ENCODE measurements at regions not wholly inside any gene's neighbourhood (a gene's known extent, or its start where the extent isn't known, plus 50 kb on each side); places are given as distances from the start of the nearest gene placed in this dataset.
"Not testable (repeated sequence)": the region's sequence is repeated elsewhere in the genome, so short reads cannot be mapped to it uniquely, and the experiment has no call there.

DNA sequence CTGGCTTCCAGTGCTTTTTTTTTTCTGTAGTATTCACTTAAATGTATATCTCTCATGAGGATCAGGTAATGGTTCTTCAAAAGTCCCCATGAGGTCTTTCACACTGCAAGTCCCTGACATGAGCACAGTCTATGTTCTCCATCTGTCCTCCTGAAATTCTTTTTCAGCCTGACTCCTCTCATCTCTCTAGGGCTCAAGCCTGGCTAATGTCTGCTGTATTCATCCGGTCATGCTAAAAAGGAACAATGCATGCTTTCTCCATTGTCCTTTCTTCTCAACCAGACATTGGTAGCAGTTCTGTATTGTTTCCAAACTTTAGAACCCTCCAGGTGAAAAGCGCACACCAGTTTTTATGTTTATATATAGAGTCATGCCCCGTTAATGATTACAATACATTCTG, 368.3 kb upstream of the OLFM3 start:
- no peak for DNase-seq (ENCODE audit: low read depth)

DNA sequence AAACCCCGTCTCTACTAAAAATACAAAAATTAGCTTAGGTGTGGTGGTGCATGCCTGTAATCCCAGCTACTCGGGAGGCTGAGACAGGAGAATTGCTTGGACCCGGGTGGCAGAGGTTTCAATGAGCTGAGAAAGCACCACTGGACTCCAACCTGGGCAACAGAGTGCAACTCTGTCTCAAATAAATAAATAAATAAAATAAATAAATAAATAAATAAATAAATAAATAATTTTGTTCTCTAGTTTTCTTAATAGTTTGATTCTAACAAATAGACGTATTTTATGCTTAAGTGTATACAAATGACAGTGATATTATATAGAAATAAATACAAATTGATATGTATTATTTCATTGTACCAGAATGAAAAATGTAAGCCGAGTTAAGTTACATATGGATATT, 339.9 kb upstream of the OLFM3 start:
- DNase-seq (ENCODE audit: low read depth): no peak

GRCh38 chr1:102318104-102318806, 321.5 kb upstream of the OLFM3 start:
- DNase-seq (ENCODE audit: low read depth): no peak

- no peak for DNase-seq (ENCODE audit: low read depth)
Observed at GRCh38 chr1:102315096-102315495, 318.4 kb upstream of the OLFM3 start.

GRCh38 chr1:102296116-102296515, 299.4 kb upstream of the OLFM3 start:
- DNase-seq (ENCODE audit: low read depth): no peak

GRCh38 chr1:102282955-102283354, 286.2 kb upstream of the OLFM3 start:
- DNase-seq (ENCODE audit: low read depth): no peak

DNA sequence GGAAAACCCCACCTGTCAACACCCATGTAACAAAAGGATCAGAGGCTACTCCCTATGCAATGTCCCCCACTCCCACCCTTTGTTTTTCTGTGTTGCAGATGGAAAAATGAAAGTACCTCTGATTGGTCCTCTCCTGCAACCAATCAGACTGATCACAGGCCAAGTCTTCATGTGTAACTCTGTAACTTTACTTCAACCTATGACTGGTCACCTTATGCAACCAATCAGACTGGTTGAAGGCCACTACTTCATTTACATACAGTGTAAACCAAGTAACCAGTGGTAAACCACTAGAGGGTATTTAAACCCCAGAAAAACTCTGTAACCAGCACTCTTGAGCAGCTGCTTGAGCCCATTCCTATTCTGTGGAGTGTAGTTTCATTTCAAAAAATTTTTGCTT, 266.3 kb upstream of the OLFM3 start:
- no peak for DNase-seq (ENCODE audit: low read depth)

GRCh38 chr1:102252731-102253505, 256.2 kb upstream of the OLFM3 start:
- no peak for DNase-seq (ENCODE audit: low read depth)

DNA sequence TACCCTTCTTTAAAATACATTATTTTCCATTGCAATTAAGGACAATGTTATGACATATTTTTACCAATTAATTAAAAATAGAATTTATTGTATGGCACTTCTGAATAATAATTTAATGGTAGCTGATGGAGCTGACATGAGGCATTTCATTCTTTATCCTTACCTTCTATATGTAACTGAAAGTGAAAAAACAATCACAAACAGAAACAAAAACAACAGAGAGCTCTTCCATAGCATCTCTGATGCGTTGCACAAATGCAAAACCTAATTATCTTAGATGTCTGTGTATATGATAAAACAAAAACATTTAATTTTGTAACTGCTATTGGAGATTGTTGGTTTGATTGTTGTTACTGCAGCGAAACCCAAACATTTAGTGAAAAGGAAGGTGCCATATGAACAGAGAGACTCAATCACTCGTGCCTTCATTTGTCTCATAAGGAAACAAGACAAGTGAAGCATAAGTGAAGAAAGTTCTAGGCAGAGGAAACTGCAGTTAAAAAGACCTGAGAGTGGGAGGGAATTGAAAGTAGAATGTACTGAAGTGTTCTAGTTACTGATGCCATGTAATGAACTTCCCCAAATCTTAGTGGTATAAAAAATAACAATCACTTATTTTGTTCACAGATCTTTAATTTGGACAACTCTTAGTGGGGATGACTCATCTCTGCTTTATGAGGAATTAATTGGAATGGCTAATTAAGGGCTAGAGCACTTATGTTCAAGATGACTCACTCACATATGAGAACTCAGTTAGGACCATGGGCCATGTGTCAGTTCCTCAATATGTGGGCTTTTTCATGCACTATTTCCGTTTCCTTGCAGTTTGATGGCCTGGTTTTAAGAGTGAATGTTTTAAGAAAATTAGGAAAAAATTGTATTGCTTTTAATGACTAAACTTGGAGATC, 245.0 kb upstream of the OLFM3 start:
- DNase-seq (ENCODE audit: low read depth): no peak

DNA sequence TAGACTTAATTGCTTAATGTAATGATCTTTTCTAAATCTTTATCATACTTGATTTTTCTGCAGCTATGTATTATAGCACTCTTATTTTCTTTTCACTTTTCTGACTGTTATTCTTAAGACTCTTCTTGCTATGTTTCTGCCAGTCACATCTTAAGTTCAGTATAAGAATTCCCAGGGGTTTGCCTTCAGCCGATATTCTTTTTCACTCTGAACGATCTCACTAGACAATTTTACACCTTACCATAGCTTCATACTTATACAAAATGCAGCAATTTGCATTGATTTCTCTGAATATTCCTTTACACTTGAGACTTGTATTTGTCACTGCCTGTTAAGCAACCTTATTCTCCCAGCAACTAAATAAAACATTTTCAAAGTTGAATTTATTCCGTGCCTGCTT, 242.5 kb upstream of the OLFM3 start:
- no peak for DNase-seq (ENCODE audit: low read depth)

DNA sequence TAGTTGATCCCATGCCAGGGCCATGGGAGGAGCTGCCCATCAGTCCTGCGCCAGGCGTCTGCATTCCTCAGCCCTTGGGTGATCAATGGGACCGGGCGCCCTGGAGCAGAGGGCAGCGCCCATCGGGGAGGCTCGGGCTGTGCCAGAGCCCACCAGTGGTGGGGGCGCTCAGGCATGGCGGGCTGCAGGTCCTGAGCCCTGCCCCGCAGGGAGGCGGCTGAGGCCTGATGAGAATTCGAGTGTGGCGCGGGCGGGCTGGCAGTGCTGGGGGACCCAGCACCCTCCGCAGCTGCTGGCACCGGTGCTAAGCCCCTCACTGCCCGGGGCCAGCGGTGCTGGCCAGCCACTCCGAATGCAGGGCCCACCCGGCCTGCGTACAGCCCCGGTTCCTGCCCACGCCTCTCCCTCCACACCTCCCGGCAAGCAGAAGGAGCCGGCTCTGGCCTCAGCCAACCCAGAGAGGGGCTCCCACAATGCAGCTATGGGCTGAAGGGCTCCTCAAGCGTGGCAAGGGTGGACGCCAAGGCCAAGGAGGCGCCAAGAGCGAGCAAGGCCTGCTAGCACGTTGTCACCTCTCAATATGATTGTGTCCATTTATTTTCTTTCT, 238.1 kb upstream of the OLFM3 start:
- DNase-seq (ENCODE audit: low read depth): no peak

DNA sequence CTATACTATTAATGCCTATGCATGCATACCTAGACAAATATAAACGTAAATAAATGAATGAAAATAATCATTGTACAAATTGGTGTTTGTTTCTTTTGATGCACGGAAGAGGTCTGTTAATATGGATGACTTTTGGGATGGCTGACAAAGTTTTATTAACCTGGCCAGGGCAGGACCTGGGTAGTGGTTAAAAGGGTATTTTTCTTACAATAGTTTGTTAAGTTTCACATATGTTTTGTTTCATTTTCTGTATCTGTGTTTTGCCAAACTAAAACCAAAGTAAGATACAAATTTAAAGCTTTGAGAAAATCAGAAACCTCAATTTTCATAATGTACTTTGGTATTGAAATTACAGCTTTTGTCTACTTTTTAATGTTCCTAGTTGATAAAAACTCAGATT, 222.7 kb upstream of the OLFM3 start:
- DNase-seq (ENCODE audit: low read depth): no peak

DNA sequence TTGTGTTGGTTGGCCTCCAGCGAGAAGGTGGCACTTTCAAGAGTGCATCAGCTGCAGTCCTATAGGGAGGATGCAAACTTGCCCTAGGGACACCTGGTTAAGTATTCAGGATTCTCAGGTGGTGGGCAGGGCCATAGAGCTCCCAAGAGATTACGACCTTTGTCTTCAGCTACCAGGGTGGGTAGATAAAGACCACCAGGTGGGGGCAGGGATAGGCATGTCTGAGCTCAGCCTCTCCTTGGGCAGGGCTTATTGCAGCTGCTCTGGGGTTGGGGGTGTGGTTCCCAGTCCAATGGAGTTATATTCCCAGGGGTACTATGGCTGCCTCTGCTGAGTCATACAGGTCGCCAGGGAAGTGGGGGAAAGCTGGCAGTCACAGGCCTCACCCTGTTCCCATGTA, 214.2 kb upstream of the OLFM3 start:
- DNase-seq (ENCODE audit: low read depth): not testable (repeated sequence)

DNA sequence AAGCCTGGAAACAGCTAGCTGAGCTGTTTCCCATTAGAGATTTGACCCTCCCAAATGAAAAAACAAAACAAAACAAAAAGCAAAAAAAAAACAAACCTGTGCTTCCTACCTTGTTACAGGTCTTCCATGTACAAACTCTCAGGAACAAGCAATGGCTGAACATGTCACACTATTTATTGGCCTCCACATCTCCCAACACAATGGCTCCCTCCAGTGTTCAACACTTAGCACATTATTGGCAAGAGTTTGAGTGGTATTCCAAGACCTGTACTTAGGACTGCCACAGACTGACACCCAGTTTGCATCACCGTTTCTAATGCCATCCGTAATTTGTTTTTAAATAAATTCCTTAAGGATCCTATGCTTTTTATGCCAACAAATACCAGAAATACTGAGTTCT, 195.0 kb upstream of the OLFM3 start:
- DNase-seq (ENCODE audit: low read depth): peak; percentile 24

DNA sequence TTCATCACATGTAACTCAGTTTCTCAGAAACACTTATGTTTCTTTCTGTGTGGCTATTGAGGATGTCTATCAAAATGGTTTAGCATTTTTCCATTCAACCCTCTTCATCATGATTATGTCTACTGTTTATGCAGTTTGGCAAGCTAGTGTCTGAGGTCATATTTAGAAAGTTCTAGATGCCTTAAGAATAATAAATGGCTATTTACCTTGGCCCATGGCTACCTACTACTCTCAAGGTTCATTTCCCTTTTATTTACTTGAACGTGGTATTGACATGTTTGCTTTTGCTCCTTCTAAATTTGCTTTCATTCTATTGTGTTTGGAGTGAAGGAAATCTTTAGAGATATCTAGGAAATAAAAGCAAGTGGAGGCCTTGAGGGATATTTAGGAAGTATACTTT, 193.7 kb upstream of the OLFM3 start:
- no peak for DNase-seq (ENCODE audit: low read depth)

DNA sequence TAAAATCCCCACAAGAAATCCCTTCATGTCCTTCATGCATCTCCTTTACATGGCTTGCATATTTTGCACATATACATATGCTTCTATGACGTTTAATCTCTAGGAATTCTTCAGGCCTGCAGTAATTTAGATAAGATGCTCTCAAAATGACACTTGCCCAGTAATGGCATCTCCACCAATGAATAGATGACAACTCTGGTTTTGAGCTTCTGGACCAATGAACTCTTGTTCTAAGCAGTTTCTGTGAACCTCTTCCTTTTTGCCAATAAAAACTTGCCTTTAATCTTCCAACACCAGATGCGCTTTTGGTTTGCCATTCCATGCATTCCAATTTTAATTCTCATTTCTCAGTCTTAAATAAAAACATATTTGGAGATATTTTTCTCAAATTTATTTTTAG, 189.8 kb upstream of the OLFM3 start:
- DNase-seq (ENCODE audit: low read depth): peak; percentile 15

GRCh38 chr1:102185260-102185659, 188.5 kb upstream of the OLFM3 start:
- DNase-seq (ENCODE audit: low read depth): no peak

DNA sequence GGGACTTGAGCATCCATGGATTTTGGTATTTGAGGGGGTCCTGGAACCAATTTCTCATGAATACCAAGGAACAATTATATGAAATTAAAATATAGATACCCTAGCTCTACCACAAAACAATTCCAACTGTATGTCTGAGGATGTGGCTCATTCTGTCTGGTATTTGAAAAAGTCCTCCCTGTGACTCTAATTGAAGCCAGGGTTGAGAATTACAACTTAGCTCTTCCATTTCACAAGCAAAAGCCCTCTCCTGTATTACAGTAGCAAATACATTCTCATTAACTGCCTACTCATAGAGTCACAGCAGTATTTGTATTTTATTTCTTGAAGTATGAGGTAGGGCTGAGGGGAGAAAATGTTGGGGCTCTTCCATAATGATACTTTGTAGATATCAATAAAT, 187.8 kb upstream of the OLFM3 start:
- DNase-seq (ENCODE audit: low read depth): no peak

DNA sequence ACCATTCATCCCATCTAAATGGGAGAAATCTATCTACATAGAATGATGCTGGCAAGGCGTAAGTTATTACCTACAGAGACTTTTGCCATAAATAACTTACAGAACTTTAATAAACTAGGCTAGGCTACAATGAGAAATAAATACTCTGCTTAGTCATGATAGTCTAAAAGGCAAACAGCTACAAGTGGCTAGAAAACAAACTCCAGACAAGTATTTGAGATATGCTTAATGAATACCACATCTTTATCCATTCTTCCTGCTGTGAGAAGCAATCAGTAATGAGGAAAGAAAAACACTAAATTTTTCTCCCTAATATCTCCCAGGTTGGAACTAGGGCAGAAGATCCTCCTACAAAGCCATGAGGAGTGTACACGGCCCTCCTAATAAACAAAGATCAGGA, 187.0 kb upstream of the OLFM3 start:
- no peak for DNase-seq (ENCODE audit: low read depth)

GRCh38 chr1:102182603-102183260, 186.0 kb upstream of the OLFM3 start:
- no peak for DNase-seq (ENCODE audit: low read depth)

DNA sequence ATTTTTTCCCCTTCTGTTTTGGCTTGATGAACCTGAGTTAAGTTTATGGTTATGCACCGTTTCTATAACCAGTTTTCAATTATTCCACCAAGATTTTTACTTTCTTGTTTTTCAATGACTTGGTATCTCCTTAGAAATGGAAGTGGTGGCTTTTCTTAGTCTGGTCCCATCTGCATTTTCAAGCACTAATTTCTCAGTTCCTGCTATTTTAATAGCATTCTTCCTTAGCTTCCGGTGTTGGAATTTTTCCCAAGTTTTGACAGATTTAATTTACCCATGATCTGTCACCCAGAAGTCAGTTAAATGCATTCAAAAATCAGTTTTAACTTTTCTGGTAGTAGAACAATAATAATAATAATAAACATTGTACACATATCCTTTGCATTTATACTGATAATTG, 184.6 kb upstream of the OLFM3 start:
- no peak for DNase-seq (ENCODE audit: low read depth)

DNA sequence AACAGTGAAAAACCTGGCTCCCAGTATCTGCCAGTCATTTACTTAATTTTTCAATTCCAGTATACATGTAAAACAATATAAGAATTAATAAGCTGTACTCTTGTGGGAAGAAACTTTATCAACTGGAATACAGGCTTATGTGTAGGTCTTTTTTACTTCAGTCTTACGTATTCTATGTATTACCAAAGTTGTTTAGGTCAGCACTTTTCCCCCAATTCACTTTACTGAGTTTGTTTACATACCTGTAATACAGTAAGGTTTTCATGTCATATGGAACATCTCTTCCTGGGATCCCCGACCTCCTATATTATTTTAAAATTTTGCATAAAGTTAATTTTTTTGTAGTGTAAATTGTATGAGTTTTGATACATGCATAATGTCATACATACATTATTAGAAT, 181.8 kb upstream of the OLFM3 start:
- DNase-seq (ENCODE audit: low read depth): no peak

Data from HS-5 (cell line).